ELR (cell line): ENCODE measurements at regions not wholly inside any gene's neighbourhood (a gene's known extent, or its start where the extent isn't known, plus 50 kb on each side); places are given as distances from the start of the nearest gene placed in this dataset.
"Not testable (repeated sequence)": the region's sequence is repeated elsewhere in the genome, so short reads cannot be mapped to it uniquely, and the experiment has no call there.

ENCODE experiments used
- DNase-seq: peaks from one replicate; pipeline ENCODE4 v3.0.0-alpha.2; 2015; ENCODE audit warnings: low read depth

GRCh38 chr10:118870467-118871243 lies 115.9 kb upstream of the CACUL1 start:
- DNase-seq = peak; percentile 84

DNA sequence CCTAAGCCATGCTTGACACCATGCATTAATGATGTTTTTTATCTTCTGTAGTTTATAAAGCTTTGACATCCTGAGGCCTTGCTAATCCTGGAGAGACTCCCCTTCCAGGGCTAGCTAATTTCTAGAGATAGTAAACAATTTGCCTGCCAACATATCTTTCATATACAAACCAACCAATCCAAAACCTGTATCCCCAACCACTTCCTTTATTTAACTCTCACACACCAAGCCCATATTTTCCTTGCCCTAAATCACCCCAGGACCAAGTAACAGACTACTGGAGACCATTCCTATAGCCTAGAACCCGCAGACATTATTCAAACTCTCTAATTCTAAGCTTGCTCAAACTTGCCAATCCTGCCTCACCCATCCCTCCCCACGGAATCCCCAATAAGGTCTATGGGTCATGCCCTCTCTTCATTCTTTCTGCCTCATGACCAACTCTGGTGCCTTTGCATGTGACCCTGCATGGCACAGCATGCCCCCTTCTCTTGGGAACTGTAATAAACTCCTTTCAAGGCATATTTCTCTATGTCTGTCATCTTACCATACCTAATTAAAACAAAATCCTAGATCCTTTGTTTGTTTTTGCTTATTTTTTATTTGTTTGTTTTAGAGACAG lies 116.6 kb upstream of the CACUL1 start:
- no peak for DNase-seq

DNA sequence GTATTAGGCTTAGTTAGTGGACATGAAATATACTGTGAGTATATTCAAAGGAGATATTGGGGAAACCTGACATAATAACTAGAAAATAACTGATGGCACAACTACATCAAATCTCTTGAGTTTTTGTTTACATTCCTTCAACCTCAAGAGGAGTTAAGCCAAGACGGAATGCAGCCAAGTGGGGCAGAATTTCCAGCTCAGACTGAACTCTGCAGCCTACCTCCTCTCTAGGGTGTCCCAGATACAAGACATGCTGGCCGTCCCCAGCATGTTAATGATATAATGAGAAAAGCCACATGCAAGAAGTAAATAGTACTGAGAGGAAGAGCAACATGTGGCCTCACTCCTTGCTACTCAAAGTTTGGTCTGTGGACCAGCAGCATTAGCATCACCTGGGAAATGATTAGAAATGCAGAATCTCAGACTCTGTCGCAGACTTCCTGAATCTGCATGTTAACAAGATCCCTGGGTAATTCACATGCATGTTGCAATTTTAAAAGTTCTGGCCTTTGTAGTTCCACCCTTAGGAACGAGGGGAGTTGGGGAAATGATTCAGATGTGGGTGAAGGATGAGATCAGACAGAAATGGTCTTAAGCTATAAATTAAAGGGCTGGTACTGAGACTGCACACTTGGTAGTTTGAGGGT lies 118.4 kb upstream of the CACUL1 start:
- DNase-seq = peak; percentile 40

- peak; percentile 12 for DNase-seq
Measured at GRCh38 chr10:118873738-118874105, 119.0 kb upstream of the CACUL1 start.

- no peak for DNase-seq
Measured at GRCh38 chr10:118874171-118874570, 119.4 kb upstream of the CACUL1 start.

DNA sequence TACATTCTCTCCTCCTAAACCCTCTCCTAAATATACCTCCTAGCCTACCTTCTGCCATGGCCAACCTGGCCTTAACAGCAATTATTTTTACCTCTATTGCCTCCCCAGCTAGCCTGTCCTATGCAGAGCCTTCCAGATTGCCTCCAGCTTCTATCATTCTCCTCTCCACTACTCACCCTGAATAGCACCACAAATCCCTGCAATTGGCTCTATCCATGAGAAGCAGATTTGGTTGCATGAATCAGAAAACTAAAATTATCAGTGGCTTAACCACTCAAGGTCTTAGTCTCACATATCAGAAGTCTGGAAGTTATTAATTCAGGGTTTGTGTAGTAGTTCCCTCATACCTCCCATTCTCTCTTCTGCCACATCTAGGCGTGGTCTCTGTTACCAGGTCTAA lies 120.3 kb upstream of the CACUL1 start:
- DNase-seq = no peak

- DNase-seq = no peak
Measured at GRCh38 chr10:118882741-118883140, 128.0 kb upstream of the CACUL1 start.

- no peak for DNase-seq
Measured at GRCh38 chr10:118892255-118892654, 137.3 kb upstream of the NANOS1 start.

DNA sequence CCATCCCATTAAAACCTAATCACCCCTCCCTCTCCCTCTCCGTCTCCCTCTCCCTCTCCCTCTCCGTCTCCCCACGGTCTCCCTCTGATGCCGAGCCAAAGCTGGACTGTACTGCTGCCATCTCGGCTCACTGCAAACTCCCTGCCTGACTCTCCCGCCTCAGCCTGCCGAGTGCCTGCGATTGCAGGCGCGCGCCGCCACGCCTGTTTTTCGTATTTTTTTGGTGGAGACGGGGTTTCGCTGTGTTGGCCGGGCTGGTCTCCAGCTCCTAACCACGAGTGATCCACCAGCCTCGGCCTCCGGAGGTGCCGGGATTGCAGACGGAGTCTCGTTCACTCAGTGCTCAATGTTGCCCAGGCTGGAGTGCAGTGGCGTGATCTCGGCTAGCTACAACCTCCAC lies 134.6 kb upstream of the NANOS1 start:
- DNase-seq = not testable (repeated sequence)

- DNase-seq = no peak
Measured at GRCh38 chr10:118900617-118901016, 128.9 kb upstream of the NANOS1 start.

GRCh38 chr10:118901380-118901779 lies 128.1 kb upstream of the NANOS1 start:
- DNase-seq = no peak

DNA sequence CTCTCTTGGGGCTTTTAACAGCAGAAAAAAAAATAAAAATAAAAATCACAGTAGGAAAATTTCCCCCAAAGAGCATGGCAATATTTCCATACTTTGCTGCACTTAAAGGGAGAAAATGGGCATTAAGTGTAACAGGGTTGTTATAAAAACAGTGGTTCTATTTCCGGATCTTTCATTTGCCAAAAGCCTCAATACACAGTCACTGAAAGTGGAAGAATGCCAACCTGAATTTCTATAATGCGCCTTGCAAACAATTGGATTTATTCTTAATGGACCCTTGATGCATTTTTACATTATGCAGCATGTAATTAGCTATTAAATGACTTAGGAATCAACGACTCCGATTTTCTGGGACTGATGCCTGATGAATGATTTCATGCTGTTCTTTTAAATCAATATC lies 127.6 kb upstream of the NANOS1 start:
- DNase-seq = no peak

DNA sequence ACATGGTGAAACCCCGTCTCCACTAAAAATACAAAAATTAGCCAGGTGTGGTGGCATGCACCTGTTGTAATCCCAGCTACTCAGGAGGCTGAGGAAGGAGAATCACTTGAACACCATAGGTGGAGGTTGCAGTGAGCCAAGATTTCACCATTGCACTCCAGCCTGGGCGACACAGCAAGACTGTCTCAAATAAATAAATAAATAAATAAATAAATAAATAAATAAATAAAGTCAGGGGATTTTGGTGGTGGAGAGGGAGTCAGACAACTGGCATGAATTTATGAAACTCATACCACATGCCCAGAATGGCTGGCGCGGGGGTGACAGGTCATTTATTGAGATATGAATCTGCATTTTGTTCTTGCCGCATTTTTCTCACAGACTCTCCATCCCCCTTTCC lies 126.9 kb upstream of the NANOS1 start:
- not testable (repeated sequence) for DNase-seq

DNA sequence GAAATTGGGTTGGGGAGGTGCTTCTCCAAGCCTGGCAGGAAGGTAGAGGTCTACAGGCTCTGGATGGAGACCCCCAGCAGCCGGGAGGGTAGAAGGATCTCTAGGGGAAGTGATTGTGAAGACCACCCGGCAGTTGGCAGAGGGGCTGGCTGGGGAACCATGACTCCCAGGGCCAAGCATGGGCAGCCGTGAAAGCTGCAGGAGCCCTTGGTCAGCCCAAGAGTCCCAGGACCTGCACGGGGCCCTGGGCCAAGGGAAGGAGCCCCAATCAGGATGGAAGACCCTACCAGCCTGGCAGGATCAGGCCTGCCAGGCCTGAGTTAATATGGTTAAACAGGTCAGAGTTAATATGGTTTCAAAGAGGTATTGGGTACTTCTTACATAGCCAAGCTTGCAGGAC lies 126.3 kb upstream of the NANOS1 start:
- no peak for DNase-seq

GRCh38 chr10:118903691-118904090 lies 125.8 kb upstream of the NANOS1 start:
- DNase-seq = no peak

GRCh38 chr10:118904286-118904685 lies 125.2 kb upstream of the NANOS1 start:
- DNase-seq = no peak

DNA sequence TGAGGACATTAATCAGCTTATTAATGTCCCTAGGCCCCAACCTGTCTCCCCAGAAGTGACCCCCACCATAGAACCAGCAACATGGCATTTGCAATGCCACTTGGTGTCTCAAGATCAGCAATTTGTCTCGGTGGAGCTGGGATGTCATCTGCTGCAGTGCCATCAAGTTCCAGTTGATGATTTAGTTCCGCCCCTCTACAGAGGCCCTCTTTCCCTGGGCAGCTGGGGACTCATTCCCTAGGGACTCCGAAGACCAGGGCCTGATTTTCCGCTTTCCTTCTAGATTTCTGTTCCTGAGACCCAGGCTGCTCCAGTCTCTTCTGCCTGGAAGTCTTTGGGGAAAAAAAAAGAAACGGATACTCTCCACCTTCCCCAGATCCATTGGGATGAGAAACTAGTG lies 122.5 kb upstream of the NANOS1 start:
- DNase-seq = no peak

- DNase-seq = no peak
Measured at GRCh38 chr10:118908557-118909256, 120.8 kb upstream of the NANOS1 start.

DNA sequence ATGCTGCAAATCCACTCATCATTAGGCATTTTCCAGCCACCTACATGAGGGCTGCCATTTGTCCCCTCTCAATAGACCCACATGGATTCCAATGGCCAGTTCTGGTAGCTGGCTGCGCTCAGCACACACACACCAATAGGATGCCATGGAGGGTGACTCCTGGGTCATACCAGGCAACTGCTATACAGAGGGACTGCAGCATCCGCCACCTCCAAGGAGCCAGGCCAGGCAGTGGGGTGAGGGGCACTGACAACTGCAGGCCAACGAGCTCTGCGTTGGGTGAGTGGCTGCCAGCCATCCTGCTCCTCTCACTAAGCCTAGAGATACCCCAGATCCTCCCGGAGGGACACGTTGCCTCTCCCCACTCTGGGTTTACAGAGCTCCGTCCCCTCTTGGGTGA lies 118.8 kb upstream of the NANOS1 start:
- no peak for DNase-seq

GRCh38 chr10:118911363-118911762 lies 118.2 kb upstream of the NANOS1 start:
- DNase-seq = peak; percentile 56

GRCh38 chr10:118912961-118913600 lies 116.4 kb upstream of the NANOS1 start:
- no peak for DNase-seq

DNA sequence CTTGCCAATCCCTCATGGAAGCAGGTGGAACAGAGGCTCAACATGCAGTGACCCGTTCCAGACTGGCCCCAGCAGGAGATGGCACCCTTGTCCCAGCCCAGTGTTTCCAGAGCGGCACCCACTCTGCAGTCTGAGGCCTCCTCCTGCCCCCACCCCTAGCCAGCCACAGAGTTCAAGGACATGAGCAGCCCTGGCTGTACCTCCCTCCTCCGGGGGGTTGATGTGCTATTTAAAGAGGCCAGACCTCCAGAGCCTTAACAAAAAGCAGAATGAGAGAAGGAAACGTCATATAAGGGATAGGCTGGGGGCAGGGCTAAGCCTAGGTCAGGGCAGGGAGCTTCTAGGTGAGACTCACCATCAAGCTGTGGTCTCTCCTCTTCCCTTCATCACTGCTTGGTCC lies 115.7 kb upstream of the NANOS1 start:
- DNase-seq = no peak
